Colonic mucosa (tissue), 4 donors: ENCODE measurements at regions not wholly inside any gene's neighbourhood (a gene's known extent, or its start where the extent isn't known, plus 50 kb on each side); places are given as distances from the start of the nearest gene placed in this dataset.

Experiments
- DNase-seq: peaks from one replicate; pipeline ENCODE4 v3.0.0-alpha.2; 2020
- H3K27ac ChIP-seq: fragments of 200-600 bp; one replicate; pipeline ENCODE4 v1.8.0; 2021
- H3K27me3 ChIP-seq: fragments of 200-600 bp; one replicate; pipeline ENCODE4 v1.8.0; 2021
- H3K36me3 ChIP-seq: fragments of 200-600 bp; one replicate; pipeline ENCODE4 v1.8.0; 2021
- H3K4me1 ChIP-seq: fragments of 200-600 bp; one replicate; pipeline ENCODE4 v1.8.0; 2021; ENCODE audit warnings: mild to moderate bottlenecking
- H3K4me3 ChIP-seq: fragments of 200-600 bp; one replicate; pipeline ENCODE4 v1.8.0; 2021
- H3K9ac ChIP-seq, 2 donors: one replicate each; pipeline ENCODE4 v1.7.0; 2013; ENCODE audit warnings: control low read depth in 2 of 2, low read depth in 2 of 2, low read length in 2 of 2
- H3K9me3 ChIP-seq: fragments of 200-600 bp; one replicate; pipeline ENCODE4 v1.8.0; 2021
- intact Hi-C: fragments of 100-400 bp; cut with DNase I; formaldehyde crosslinking; loops from one replicate; pipeline ENCODE4 v1.14.1; 2022
- TF ChIP-seq, protein P1 (sequence below): fragments of 200-600 bp; IDR thresholded peaks from one replicate; pipeline ENCODE4 v1.8.0; 2022; ENCODE audit warnings: antibody characterized with exemption, mild to moderate bottlenecking
- donor health status: healthy.
- donor health status: DM: no; HTN: no; CAD: no.
- donor health status: DM: no; HTN: no; CAD: no.

- TF ChIP-seq, protein P1, sequence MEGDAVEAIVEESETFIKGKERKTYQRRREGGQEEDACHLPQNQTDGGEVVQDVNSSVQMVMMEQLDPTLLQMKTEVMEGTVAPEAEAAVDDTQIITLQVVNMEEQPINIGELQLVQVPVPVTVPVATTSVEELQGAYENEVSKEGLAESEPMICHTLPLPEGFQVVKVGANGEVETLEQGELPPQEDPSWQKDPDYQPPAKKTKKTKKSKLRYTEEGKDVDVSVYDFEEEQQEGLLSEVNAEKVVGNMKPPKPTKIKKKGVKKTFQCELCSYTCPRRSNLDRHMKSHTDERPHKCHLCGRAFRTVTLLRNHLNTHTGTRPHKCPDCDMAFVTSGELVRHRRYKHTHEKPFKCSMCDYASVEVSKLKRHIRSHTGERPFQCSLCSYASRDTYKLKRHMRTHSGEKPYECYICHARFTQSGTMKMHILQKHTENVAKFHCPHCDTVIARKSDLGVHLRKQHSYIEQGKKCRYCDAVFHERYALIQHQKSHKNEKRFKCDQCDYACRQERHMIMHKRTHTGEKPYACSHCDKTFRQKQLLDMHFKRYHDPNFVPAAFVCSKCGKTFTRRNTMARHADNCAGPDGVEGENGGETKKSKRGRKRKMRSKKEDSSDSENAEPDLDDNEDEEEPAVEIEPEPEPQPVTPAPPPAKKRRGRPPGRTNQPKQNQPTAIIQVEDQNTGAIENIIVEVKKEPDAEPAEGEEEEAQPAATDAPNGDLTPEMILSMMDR, result no peak
- peak overlapping the region; percentile 74 for H3K27ac ChIP-seq
- H3K4me1 ChIP-seq, result peaks cover 12% of the 10 kb centered on the region
- no peaks in the 10 kb centered on the region for H3K27me3 ChIP-seq
- intact Hi-C loops, result loop anchor here (5.0 to 10.0 kb wide), 2 partner anchors 65 to 108 kb away; partner anchors contain the start of gene ACSL3
- no peaks in the 10 kb centered on the region for H3K9me3 ChIP-seq
- no peak for DNase-seq
- H3K9ac ChIP-seq, result peak overlapping the region in 1 of 2 donors; percentile 30
- H3K36me3 ChIP-seq, result no peaks in the 10 kb centered on the region
- H3K4me3 ChIP-seq, result no peak overlapping the region
Measured at GRCh38 chr2:222797261-222797660, 63.6 kb upstream of the ACSL3 start.

DNA sequence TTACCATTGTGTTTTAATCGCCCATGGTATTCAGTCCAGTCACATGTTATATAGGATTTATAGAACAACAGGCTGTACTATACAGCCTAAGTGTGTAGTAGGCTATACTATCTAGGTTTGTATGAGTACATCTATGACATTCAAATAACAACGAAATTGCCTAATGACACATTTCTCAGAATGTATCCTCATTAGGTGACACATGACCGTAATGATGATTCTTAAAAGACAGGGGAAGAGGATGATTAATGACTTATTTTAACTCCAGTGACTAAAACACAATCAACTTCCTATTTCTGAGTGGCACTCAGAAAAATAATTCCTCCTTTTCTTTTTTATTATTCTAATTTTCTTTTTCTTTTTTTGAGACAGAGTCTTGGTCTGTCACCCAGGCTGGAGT is 63.0 kb upstream of the ACSL3 start:
- no peak for DNase-seq
- H3K9me3 ChIP-seq, result no peaks in the 10 kb centered on the region
- peaks cover 12% of the 10 kb centered on the region for H3K4me1 ChIP-seq
- H3K27me3 ChIP-seq, result no peaks in the 10 kb centered on the region
- H3K36me3 ChIP-seq, result no peaks in the 10 kb centered on the region
- TF ChIP-seq, protein P1, result no peak
- H3K9ac ChIP-seq, result no peak overlapping the region
- H3K4me3 ChIP-seq, result no peak overlapping the region
- intact Hi-C loops, result loop anchor here (5.0 to 10.0 kb wide), 2 partner anchors 64 to 107 kb away; partner anchors contain the start of gene ACSL3
- no peak overlapping the region for H3K27ac ChIP-seq

DNA sequence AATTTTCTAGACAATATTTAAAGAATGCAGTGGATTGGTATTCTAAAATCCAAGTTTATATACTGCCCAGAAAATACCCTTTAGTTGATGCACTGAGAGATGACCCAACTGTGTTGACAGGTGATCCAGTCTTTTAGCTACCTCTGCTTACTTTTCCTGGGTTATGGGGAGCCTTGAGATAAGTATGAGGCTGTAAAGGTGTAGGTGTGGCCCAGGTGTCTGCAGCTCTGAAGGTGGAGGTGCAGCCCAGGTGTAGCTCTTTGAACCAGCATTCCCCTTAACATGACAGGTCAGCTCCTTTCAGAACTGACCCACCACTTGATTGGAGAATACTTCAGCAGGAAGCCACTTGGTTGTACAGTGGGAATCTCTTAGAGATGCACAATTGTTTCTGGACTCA is 62.3 kb upstream of the ACSL3 start:
- DNase-seq, result peak; percentile 72
- Histone ChIP-seq H3K4me3 (no peak overlapping the region), H3K27me3 (no peaks in the 10 kb centered on the region), H3K27ac (no peak overlapping the region), H3K9ac (no peak overlapping the region), H3K4me1 (peaks cover 12% of the 10 kb centered on the region), H3K9me3 (no peaks in the 10 kb centered on the region), H3K36me3 (no peaks in the 10 kb centered on the region)
- intact Hi-C loops, result loop anchor here (5.0 to 10.0 kb wide), 2 partner anchors 64 to 106 kb away; partner anchors contain the start of gene ACSL3
- TF ChIP-seq, protein P1, result no peak

GRCh38 chr2:222799262-222799918 is 61.4 kb upstream of the ACSL3 start:
- Histone ChIP-seq H3K9me3 (no peaks in the 10 kb centered on the region), H3K36me3 (no peaks in the 10 kb centered on the region), H3K4me3 (no peak overlapping the region), H3K27me3 (no peaks in the 10 kb centered on the region), H3K4me1 (peaks cover 12% of the 10 kb centered on the region), H3K9ac (no peak overlapping the region), H3K27ac (no peak overlapping the region)
- TF ChIP-seq, protein P1, result no peak
- intact Hi-C loops, result loop anchor here (5.0 to 10.0 kb wide), 2 partner anchors 63 to 105 kb away; partner anchors contain the start of gene ACSL3
- peak; percentile 29 for DNase-seq

GRCh38 chr2:222802514-222803196 is 58.2 kb upstream of the ACSL3 start:
- DNase-seq, result no peak
- TF ChIP-seq, protein P1, result no peak
- Histone ChIP-seq H3K4me3 (no peak overlapping the region), H3K9ac (no peak overlapping the region), H3K4me1 (peaks cover 4% of the 10 kb centered on the region), H3K27me3 (no peaks in the 10 kb centered on the region), H3K27ac (no peak overlapping the region), H3K36me3 (no peaks in the 10 kb centered on the region), H3K9me3 (no peaks in the 10 kb centered on the region)
- intact Hi-C loops, result no loop called here
